Anterior cingulate cortex (tissue), 58 donors: ENCODE measurements at regions not wholly inside any gene's neighbourhood (a gene's known extent, or its start where the extent isn't known, plus 50 kb on each side); places are given as distances from the start of the nearest gene placed in this dataset.
"Not testable (repeated sequence)": the region's sequence is repeated elsewhere in the genome, so short reads cannot be mapped to it uniquely, and the experiment has no call there.

Experiments used
- DNase-seq, 58 donors: peaks; one replicate each; lab custom pipeline; 2025; lab: John Stamatoyannopoulos, UW

DNA sequence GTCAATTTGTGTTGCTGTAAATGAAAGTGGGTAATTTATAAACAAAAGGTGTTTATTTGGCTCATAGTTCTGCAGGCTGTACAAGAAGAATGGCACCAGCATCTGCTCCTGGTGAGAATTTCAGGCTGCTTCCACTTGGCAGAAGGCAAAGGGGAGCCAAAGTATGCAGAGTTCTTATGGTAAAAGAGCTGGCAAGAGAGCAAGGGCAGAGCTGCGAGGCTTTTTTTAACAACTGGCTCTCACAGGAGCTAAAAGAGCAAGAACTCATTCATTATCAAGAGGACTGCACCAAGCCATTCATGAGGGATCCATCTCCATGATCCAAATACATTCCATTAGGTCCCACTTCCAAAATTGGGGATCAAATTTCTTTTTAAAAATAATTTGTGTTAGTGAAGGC is 1712.7 kb downstream of the SLITRK5 start:
- DNase-seq = no peak

DNA sequence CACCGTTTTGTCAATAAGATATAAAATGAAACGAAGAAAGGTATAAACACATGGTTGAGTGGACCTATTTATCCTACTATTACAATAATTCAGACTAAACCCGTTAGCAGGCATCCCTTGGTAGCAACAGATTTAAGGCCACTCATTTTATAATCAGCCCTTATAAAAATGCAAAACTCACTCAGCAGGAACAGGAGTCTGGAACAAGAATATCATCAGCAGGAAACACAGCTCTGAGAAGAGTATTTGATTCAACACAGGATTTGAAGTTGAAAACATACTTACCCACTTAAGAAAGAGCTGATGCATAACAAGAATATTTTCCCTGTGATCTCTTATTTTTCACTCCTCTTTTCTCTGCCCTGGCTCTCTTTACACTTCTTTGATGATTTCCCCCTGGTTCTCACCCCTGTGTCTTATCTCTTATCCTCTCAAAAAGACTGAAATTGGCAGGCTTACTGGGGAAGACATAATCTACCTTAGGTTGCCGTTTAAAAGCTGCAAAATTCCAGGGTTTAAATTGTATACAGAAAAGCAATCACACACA is 1722.7 kb downstream of the SLITRK5 start:
- no peak for DNase-seq

DNA sequence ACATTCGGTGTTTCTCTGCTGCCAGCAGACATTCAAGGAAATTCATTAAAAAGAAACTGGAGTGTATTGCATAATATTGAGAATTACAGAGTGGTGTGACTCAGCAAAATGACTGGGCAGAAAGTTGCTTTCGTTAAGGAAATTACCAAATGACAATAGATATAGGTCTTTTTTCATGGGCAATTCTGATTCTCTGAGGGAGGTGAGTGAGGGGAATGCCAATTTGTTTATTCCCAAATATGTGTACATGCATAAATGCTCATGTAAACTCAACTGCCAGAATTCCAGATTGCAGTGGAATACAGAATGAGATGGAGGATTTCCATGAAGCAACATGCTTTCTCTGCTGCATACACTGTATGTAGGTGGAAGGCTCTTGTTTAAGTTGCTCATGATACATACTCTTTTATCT is 1730.1 kb downstream of the SLITRK5 start:
- DNase-seq = peak in 1 of 58 donors; percentile 14

DNA sequence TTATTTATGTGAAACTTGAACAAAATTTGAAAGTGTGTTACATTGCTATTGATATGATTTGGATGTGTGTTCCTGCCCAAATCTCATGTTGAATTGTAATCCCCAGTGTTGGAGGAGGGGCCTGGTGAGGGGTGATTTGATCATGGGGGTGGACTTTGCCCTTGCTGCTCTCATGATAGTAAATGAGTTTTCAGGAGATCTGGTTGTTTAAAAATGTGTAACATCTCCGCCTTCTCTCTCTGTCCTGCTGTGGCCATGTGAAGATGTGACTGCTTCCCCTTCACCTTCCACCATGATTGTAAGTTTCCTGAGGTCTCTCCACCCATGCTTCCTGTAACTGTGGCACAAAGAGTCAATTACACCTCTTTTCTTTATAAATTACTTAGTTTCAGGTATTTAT is 1731.0 kb downstream of the SLITRK5 start:
- DNase-seq = no peak

DNA sequence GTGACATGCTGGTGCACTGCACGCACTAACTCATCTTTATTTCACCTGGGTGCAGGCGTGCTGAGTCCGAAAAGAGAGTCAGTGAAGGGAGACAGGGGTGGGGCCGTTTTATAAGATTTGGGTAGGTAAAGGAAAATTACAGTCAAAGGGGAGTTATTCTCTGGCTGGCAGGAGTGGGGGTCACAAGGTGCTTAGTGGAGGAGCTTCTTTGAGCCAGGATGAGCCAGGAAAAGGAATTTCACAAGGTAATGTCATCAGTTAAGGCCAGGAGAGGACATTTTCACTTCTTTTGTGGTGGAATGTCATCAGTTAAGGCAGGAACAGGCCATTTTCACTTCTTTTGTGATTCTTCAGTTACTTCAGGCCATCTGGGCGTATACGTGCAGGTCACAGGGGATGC is 1734.9 kb downstream of the SLITRK5 start:
- DNase-seq = not testable (repeated sequence)

DNA sequence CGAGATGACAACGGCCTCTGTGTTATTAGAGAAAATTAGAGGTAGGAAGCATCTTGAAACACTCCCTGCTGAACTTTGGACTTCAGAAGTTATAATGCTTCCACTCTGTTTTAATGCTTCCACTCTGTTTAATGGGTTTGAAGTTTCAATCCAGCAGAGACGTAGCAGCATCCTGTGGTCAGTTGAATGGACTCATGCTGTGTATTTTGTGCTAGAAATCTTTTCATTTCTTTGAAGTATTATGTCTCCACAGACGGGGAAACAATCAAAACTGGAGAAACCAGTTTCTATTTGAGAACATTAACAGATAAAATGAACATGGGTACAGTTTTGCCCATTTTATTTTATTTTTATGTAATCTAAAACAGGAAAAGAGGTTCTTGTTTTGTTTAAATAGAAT is 1736.2 kb downstream of the SLITRK5 start:
- DNase-seq = no peak

DNA sequence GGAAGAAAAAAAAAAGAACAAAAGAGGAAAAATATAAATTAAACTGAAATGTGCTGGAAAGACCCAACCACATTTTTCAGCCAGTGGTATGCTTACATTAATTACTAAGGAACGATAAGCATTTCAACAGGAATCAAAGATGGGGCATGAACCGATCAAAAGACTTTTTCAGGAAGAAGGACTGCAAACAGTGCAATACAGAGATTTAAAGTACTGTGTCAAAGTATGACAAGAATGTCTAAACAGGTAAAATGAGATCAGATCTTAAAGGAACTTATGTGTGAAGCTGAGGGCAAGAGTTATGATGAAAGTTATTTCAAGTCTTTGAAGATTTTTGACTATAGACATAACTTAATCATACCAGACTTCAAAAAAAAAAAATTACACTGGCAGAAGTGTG is 1761.8 kb downstream of the SLITRK5 start:
- no peak for DNase-seq

DNA sequence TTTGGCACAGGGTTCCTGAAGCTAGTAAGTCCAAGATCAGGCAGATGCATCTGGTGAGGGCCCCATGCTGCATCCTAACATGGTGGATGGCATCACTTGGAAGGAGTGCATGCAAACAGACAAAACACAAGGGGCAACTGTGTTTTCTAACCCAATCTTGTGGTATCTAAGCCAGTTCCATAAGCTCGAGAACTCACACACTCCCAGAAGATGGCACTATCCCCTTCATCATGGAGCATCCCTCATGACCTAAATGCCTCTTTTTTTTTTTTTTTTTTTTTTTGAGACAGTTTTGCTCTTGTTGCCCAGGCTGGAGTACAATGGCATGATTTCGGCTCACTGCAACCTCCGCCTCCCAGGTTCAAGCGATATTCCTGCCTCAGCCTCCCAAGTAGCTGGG is 1763.5 kb downstream of the SLITRK5 start:
- DNase-seq = not testable (repeated sequence)

DNA sequence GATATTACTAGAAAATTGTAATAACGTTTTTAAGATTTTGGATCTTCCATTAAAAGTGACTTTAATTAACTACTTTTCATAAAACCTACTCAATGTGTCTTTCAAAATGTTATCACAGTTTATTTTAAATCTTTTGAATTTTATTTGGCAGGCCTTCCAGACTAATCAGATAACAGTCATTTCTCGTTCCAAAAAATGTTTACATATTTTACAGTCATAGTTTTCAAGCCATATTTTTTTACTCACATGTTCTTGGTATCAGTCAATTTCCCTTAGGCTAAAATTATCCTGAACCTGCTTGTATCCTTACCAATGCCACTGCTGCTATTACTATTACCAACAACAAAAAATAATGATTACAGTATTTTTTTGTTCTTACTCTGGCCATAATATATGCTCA is 1783.5 kb downstream of the SLITRK5 start:
- DNase-seq = no peak

DNA sequence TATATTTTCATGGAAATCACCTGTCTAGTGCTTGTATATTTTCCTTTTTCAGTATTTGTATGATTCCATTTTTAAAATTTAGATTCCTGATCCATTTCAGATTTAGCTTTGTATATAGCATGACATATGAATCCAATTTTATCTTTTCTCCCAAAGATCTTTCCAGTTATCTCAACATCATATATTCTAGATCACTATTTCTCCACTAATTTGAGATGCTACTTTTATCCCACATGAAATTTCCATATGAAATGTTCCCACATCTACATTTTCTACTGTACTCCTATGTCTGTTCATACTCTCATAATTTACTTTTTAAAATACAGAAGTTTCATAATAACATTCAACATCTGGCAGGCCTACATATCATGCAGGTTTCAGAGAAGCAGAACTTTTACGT is 1784.1 kb downstream of the SLITRK5 start:
- DNase-seq = no peak

DNA sequence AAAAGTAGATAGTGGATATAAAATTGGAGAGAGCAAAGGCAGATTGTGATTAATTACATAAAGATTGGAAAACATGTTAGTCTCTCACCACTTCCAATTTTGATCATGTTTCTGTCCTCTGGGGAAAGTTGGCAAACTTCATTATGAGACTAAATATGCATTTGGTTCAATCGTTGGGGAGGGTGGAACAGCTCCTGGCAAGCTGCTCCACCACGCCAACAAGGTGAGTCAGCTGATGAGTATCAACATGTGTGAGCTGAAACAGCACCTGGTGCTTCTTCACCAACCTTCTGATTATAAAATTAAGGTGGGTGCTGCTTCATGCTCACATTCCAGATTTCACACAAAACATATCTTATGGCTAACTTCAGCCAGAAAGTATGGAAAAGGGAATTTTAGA is 1784.6 kb downstream of the SLITRK5 start:
- DNase-seq = no peak

DNA sequence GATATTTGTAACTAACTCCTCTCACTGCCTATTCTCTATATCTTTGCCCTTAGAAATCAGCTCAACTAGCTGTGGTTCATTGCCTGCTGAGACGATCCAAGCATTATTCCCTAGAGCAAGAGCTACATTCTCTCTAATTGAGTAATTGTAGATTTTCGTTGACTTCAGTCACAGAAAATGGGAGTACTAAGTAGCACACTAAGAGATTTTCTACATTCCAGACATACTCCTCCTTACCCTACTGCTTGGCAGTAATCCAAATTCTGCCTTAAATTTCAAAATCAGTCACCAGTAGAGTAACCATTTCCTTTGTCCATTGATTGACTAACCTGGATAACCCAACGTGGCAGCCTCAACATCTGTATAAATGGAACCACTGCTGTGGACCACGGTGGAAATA is 1786.8 kb downstream of the SLITRK5 start:
- DNase-seq = no peak

DNA sequence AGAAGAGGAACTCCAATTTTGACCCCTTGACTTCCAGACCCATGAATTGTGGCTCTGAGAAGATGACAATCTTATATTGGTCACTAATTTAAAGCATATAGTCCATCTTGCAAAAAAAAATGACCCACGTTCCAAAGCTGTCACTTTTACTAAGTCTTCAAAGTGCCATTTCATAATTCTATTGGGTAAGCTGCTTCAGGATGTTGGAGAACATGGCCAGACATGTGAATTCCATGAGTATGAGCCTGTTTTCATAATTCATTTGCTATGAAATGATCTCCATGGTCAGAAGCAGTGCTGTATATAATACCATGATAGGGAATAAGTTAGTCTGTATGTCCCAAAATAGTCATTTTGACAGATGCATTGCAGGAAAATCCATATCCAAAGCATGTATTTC is 1787.3 kb downstream of the SLITRK5 start:
- DNase-seq = no peak

DNA sequence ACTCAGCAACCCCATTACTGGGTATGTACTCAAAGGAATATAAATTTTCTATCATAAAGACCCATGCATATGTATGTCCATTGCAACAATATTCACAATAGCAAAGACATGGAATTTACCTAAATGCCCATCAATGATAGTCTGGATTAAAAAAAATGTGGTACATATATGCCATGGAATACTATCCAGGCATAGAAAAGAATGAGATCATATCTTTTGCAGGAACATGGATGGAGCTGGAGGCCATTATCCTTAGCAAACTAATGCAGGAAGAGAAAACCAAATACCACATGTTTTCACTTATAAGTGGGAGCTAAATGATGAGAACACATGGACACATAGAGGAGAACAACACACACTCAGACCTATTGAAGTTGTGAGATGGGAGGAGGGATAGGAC is 1789.7 kb downstream of the SLITRK5 start:
- DNase-seq = not testable (repeated sequence)

DNA sequence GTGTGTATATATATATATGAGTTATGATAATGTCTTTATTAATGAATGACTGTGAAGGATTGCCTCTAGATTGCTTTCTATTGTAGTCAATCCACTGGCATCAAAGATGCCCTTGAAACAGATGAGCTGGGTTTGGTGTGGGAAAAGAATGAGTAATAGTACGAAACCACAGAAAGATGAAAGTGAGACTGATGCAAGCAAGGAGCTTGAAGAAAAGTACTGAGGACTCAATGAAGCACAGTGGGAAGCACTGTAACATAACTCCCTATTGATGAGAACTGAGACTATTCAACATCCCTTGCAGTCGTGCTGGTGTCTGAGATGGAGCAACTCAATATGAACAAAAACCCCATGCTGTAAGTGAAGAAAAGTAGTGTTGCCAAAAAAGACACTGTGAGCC is 1794.2 kb downstream of the SLITRK5 start:
- DNase-seq = no peak

DNA sequence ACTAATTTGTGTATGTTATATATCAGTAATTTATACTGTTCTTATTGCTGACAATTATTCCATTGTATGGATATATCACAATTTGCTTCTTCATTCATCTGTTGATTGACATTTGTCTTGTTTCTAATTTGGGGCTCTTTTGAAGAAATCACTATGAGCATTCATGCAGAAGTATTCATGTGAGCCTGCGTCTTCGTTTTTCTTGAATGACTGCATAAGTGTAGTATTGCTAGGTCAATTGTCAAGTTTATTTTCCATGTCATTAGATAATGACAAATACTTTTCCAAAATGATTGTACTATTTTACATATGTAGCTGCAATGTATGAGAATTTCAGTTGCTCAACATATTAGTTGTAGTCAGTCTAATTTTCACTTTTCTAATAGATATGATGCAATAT is 1796.9 kb downstream of the SLITRK5 start:
- no peak for DNase-seq

DNA sequence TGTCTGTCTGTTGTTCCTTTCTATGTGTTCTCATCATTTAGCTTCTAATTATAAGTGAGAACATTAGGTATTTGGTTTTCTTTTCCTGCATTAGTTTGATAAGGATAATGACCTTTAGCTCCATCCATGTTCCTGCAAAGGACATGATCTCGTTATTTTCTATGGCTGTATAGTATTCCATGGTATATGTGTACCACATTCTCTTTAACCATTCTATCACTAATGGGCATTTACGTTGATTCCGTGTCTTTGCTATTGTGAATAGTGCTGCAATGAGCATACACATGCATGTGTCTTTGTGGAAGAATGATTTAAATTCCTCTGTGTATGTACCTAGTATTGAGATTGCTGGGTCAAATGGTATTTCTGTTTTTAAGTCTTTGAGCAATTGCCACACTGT is 1799.7 kb downstream of the SLITRK5 start:
- no peak for DNase-seq

DNA sequence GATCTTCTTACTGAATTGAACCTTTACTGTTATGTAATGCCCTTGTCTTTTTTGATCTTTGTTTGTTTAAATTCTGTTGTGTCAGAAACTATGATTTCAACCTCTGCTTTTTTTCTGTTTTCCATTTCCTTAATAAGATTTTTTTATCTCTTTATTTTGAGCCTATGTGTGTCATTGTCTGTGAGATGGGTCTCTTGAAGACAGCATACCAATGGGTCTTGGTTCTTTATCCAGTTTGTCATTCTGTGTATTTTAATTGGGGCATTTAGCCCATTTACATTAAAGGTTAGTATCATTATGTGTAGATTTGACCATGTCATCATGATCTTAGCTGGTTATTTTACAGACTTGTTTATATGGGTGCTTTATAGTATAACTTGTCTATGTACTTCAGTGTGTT is 1803.3 kb downstream of the SLITRK5 start:
- DNase-seq = no peak

DNA sequence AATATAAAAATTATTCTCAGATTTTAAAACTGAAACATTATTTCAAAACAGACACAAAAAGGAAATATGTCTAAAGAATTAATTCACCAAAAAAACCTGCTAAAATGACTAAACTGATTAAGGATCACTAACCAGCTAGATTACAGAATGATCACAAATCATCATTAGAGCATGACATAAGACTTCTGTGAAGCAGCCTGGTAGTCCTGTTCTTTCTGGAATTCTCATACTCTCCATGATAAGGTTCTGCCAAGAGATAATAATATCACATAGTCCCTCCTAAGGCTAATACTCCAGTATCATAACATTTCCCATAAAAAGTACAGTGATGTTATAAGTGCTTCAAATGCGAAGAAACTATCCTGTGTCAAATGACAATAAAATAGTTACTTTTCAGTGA is 1814.9 kb downstream of the SLITRK5 start:
- no peak for DNase-seq

DNA sequence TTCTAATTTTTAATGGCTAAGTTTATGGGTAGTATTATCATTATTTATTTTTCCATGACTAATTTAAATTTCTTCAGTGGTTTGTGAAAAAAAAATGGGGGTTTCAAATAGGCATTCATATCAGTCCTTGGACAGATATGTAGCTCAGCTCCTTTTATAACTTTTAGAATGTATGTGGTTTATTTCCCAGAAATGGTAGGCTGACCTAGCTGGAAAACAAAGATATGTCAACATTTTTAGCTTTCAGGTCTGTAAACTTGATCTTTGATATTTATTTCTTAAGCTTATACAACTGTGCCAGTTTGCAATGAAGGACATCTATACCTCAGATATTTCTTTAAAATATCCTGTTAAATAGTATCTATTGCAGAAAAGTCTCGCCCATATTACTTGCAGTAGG is 1815.5 kb downstream of the SLITRK5 start:
- DNase-seq = no peak

DNA sequence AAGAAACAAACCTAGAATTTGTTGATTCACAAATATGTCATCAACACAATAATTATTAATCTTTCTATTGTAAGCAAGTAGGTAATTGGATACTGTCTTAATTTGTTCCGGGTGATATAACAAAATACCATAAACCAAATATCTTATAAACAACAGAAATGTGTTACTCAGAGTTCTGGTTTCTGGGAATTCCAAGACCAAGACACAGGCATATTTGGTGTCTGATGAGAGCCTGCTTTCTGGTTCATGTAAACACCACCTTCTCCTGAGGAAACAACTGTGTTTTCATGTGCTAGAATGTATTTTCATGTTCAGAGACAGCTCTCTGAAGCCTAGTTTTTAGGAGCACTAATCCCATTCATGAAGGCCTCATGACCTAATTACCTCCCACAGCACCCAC is 1819.5 kb downstream of the SLITRK5 start:
- no peak for DNase-seq

DNA sequence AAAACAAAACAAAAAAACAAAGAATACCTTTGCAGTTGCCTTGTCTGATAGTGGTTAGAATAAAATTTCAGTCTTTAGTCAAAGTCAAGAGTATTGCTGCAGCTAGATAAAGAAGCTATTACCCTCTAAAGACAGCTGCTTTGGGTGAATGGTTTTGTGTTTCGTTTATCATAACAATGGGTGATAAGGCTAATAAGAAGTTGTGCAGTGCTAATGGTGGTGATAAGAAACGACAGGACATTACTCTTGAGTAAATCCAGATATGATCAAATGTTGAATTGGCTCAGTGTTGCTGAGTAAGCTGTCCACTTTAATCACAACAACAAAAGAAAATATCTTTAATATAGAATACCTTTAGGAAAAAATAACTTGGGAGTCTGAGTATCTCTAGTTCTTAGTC is 1825.3 kb downstream of the SLITRK5 start:
- no peak for DNase-seq

DNA sequence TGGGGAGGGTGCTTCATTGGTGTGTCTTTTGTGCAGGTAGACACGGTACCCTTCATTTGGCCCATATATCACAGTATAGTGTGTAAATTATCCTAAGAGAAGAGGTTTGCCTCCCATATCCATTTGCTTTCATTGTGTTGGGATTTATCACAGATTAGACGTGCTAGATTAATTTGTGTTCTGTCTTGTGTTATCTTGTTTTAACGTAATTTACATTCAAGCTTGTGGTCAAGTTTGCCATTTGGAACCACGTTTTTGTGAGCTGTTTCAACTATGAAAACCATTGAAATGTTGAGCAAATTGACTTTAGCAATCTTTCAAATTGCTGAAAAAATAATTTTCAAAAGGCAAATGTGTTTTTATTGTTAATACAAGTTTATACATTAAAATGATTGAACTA is 1826.5 kb downstream of the SLITRK5 start:
- no peak for DNase-seq
